Stimulated activated CD8-positive, alpha-beta memory T cell treated with anti-CD3 and anti-CD28 coated beads, Interleukin-15, amount 100 ng/mL, for 48 hours (primary cell): ENCODE measurements at regions not wholly inside any gene's neighbourhood (a gene's known extent, or its start where the extent isn't known, plus 50 kb on each side); places are given as distances from the start of the nearest gene placed in this dataset.
A peak's percentile ranks its signal among the peaks of the same experiment; 100 is the strongest.

Experiments used
- DNase-seq, 2 donors: peaks; one replicate each; pipeline ENCODE4 v3.0.0-alpha.2; 2020; ENCODE audit warnings: low read depth in 2 of 2

DNA sequence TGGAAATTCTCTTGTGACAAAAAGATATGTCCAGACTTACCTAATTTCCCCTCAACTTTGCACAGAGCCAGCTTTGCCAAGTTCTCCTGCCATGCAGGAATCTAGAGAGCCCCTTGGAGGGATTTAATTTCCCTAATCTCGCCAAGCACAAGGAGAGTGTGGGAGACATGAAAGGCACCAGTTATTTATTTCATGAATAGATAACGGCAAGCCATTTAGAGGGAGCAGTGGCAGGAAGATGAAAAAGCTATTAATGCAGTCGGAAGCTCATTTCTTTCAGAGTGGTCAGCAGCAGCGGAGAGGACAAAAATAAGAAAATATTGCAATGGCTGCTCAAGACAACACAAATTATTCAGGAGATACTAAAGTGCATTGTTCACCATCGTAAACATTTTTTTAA, 150.9 kb upstream of the WSCD2 start:
- DNase-seq, result no peak

DNA sequence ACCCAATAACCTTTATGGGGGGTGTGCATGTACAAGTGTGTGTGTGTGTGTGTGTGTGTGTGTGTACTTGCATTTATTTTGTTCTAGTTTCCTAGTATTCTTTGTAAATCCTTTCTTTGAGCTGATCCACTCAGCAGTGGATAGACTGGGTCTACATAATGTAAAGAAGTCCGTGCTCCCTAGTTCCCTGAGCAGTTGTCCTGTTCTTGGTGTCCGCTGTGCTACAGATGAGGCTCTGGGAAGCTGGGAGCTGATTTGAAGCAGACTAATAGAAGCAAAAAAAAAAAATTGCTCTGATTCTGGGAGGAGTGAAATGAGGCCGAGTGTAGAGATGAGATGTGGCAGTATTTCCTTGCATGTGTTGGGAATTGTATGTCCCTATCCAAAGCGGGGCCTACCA, 150.4 kb upstream of the WSCD2 start:
- DNase-seq, result no peak

GRCh38 chr12:107983756-107984472, 145.2 kb upstream of the WSCD2 start:
- DNase-seq, result no peak

GRCh38 chr12:107984973-107985372, 144.1 kb upstream of the WSCD2 start:
- DNase-seq, result no peak

DNA sequence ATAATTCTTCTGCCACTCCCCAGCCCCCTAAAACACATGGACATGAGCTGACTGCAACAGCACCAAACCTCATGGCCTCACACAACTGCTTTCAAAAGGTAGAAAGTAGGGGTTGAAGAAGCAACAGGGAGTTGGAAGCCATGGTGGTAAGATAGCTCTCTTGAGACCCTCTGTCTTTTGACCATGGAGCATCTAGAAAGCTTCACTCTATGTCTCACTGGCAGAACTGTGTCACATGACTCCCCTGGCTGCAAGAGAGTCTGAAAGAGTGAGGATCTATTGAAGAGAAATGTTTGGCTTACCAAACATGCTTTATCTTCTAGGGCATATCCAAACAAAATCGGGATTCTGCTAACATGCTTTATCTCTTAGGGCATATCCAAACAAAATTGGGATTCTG, 142.9 kb upstream of the WSCD2 start:
- no peak for DNase-seq

DNA sequence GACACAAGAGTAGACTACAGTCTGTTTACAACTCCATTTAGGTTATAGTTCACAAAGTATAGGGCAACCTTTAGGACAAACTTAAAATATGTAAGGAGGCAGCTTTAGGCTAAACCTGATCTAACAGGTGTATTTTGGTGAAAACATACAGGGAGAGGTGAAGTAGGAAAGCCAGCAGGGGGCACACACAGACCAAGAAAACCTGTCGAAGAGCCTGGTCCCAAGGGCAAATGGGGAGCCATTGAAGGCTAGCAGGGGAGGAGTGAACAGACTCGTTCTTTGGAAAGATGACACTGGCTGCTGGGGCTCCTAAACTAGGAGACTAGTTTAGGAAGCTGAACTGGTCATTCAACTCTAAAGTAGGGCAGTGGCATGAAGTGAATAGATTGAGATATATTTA, 138.8 kb upstream of the WSCD2 start:
- DNase-seq, result peak in 1 of 2 donors; percentile 7

GRCh38 chr12:107992029-107992428, 137.1 kb upstream of the WSCD2 start:
- DNase-seq, result no peak

- no peak for DNase-seq
Observed at GRCh38 chr12:107992870-107993451, 136.1 kb upstream of the WSCD2 start.

DNA sequence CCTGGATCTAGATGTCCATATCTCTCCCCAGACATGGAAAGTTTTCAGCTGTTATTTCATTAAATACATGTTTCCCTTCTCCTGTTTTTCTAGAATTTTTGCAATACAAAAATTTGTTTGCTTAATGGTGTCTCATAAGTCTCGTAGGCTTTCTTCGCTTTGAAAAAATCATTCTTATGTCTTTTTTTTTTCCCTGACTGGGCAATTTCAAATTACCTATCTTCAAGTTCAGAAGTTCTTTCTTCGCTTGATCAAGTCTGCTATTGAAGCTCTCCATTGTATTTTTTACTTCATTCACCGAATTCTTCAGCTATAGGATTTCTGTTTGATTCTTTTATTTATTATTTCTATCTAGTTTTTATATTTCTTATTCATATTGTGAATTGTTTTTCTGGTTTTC, 130.2 kb upstream of the WSCD2 start:
- DNase-seq, result no peak

- no peak for DNase-seq
Observed at GRCh38 chr12:108000111-108000510, 129.0 kb upstream of the WSCD2 start.

DNA sequence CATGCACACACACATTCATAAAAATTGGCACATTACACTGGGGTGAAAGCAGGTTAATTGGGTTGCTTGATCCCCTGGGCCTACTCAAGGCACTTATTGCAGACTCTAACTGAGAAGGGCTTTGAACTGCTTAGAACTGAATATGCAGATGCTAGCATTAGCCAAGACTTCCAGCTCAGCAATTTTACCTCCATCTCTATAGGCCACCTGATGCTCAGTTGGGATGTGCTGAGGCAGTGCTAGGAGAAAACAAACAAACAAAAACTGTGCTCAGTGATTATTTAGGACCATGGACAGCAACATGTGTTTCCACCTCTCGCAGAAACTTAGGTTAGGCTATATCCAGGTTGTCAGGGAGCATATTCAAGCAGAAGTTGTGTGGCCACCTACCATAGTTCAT, 124.8 kb upstream of the WSCD2 start:
- DNase-seq, result no peak

DNA sequence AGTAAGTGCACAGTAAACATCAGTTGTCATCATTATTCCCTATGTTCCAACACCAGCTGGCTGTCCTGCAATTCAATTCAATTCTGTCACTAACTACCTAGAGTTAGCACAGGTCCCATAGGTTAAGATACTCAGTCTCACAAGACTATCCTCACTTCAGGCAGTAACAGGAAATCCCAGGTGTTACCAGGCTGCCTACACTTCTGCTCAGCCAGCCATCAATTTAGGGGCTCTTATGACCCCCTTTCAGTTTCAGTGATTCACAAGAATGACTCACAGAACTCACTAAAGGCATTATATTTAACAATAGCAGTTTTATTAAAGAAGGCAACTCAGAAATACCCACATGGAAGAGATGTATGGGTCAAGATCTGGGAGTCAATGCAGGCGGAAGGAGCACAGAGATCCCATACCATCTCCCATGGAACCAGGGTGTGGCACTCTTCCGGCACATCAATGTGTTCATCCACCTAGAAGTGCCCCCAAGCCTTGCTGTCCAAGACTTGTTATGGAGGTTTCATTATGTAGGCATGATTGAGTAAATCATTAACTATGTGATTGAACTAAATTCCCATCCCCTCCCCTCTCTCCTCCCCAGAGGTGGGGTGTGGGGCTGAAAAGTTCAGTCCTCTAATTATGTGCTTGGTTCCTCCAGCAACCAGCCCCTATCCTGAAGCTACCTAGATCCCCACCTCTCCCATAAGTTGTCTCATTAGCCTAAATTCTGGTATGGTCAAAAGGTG, 120.8 kb upstream of the WSCD2 start:
- DNase-seq, result no peak

DNA sequence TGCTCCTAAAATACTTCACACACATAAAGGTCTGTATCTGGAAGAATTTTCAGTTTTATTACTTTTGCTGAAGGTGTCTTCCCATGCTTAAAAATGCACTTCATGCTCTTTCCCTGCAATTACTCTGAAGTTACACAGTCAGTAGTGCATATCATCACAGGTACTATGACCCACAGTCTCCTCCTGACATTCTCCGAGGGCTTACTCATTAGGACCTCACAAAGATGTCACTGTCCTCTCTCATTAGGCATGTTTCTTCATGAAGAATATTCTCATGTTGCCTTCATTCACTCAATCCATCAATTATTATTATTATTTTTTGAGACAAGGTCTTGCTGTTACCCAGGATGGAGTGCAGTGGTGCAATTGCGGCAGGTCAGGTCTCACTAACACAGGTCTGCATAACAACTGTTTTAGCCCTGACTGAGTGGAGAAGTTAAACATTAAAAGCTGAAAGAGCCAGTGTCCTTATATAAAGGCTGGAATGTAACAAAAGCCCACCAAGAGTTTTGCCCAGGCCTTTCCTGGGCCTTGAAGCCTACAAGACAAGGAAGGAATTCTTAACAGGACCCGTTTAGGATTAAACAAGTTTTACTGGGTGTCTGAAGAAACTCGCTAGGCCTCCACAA, 119.5 kb upstream of the WSCD2 start:
- DNase-seq, result no peak

- no peak for DNase-seq
Observed at GRCh38 chr12:108016022-108016564, 113.0 kb upstream of the WSCD2 start.

DNA sequence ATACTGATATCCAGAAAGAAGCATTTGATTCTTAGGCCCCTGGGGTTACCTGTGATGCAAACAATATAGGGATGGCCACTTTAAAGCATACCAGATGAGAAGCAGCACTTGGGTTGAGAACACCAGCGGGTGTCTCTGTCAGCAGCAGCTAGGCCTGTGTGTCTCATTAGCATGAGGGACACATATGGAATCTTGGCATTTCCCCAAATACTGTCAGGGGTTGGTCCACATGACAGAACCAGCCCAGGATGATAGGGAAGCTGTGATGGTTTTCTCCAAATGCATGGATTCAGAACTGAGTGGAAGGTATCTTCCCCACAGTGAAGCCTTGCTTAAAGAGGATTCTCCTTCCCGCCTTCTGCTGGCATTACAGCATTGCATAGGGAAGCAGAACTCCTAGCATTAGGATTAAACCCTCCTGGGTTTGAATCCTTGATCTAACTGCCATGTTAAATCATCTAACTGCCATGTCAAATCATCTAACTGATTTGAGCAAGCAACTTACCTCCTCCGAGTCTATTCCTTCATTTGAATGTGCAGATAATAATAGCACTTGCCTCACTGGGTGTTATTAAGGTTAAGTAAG, 111.5 kb upstream of the WSCD2 start:
- DNase-seq, result no peak

DNA sequence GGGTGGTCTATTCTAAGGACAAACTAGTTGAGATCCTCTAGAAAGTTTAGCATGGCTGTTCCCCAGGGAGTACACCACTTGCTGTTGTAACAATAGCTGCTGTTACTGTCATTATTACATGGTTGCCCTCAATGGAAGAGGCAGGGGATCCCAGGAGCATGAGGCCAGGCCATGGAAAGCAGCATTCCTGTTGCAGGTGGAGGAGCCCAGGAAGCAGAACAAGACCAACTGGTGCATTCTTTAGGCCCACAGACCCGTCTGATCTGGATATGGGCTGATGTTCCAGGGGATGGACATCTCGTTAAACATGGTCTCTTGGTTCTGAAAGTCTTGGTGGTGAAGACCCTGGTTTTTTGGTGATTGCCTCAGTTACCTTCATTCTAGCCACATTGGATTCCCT, 109.2 kb upstream of the WSCD2 start:
- no peak for DNase-seq

GRCh38 chr12:108021141-108021540, 107.9 kb upstream of the WSCD2 start:
- no peak for DNase-seq

DNA sequence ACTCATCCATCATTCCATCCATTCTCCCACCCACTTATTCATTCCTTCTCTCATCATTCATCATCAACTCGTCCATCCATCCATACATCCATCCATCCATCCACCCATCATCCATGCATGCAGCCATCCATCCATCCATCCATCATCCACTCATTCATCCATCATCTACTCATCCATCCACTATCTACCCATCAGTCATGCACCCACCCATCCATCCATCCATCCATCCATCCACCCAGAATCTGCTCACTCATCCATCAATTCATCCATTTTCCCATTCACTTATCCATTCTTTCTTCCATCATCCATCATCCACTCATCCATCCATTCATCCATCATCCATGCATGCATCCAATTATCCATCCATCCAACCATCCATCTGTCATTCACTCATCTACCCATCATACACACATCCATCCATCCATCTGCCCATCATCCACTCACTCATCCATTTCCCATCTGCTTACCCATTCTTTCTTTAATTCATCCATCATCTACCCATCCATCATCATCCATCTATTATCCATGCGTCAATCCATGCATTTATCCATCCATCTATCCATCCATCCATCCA, 107.1 kb upstream of the WSCD2 start:
- no peak for DNase-seq

GRCh38 chr12:108029051-108029835, 99.8 kb upstream of the WSCD2 start:
- no peak for DNase-seq

DNA sequence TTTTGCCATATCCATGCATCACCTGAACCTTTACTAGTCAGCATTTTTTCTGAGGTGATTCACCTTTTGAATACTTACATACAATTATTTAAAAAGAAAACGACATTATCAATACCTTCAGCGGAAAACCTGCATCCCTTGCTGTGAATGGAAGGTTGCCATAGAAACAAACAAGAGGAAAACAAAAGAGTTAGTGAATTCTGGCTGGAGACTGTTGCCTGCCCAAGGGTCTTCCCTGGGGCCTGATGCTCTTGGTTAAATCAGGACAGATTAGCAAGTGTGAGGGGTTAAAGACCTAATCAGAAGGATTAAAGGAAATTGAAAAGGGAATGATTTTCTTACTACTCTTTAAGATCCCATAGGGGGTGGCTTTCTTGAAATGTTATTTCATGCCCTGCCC, 96.0 kb upstream of the WSCD2 start:
- no peak for DNase-seq

DNA sequence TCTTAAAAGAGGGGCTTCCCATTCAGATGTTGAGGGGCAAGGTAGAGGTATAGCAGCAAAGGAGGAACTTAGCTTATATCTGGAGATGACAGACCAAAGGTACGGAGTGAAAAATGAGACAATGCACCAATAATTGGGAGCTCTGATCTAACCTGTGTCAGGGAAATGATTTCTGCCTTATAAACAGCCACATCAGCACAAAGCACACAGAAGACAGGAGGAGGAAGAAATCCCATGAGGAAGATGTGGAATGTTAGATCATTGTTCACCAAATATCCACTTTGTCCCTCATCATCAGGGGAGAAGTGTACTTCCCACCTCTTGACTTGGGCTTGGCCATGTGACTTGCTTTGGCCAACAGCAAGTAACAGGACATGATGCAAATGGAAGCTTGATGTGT, 93.7 kb upstream of the WSCD2 start:
- DNase-seq, result no peak
